ENCODE measurements at regions not wholly inside any gene's neighbourhood (a gene's known extent, or its start where the extent isn't known, plus 50 kb on each side); places are given as distances from the start of the nearest gene placed in this dataset.

DNA sequence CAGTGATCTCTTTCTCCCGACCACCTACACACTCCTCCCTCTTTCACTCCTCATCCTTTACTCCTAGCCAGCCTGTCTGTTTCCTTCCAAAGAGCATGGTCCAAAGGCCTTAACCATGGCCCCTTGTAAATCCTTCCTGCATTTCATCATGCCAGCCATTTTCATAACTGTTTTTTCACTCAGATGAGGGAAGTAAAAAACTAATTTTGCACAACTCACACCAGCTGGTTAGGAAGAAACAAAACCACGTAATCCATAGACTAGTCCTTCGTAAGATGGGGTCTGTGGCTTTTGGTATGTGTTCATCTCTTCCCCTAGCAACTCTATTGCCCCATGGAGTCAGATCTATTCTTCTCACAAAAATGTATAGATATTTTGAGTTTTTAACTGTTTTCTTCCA lies 187.8 kb downstream of the SHOX2 start:
- TF ChIP-seq, protein P1, sequence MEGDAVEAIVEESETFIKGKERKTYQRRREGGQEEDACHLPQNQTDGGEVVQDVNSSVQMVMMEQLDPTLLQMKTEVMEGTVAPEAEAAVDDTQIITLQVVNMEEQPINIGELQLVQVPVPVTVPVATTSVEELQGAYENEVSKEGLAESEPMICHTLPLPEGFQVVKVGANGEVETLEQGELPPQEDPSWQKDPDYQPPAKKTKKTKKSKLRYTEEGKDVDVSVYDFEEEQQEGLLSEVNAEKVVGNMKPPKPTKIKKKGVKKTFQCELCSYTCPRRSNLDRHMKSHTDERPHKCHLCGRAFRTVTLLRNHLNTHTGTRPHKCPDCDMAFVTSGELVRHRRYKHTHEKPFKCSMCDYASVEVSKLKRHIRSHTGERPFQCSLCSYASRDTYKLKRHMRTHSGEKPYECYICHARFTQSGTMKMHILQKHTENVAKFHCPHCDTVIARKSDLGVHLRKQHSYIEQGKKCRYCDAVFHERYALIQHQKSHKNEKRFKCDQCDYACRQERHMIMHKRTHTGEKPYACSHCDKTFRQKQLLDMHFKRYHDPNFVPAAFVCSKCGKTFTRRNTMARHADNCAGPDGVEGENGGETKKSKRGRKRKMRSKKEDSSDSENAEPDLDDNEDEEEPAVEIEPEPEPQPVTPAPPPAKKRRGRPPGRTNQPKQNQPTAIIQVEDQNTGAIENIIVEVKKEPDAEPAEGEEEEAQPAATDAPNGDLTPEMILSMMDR (IDR thresholded peaks at IDR 0.05), result no peak
- no peak for TF ChIP-seq POLR2A (IDR thresholded peaks at IDR 0.05)
